HL-60 (cell line): ENCODE measurements at regions not wholly inside any gene's neighbourhood (a gene's known extent, or its start where the extent isn't known, plus 50 kb on each side); places are given as distances from the start of the nearest gene placed in this dataset.
"Not testable (repeated sequence)": the region's sequence is repeated elsewhere in the genome, so short reads cannot be mapped to it uniquely, and the experiment has no call there.

Experiments used
- CTCF ChIP-seq: IDR thresholded peaks from one replicate; pipeline ENCODE4 v1.5.1; 2011; ENCODE audit warnings: low read length, control low read depth, inconsistent platforms; ENCODE audit not compliant: insufficient read depth
- GABPA ChIP-seq: IDR thresholded peaks from 2 replicates; pipeline ENCODE4 v1.6.1; 2012; ENCODE audit warnings: low read depth
- POLR2AphosphoS5 ChIP-seq: IDR thresholded peaks from 2 replicates; pipeline ENCODE4 v1.6.1; 2012; ENCODE audit warnings: low read depth
- REST ChIP-seq: IDR thresholded peaks from 2 replicates; pipeline ENCODE4 v1.6.1; 2012; ENCODE audit warnings: low read depth; ENCODE audit not compliant: insufficient replicate concordance

- not testable (repeated sequence) for TF ChIP-seq CTCF, GABPA, POLR2AphosphoS5, REST
These were observed 239.1 kb downstream of the SHQ1 start for GRCh38 chr3:72609114-72609513.
